Stimulated activated effector memory CD8-positive, alpha-beta T cell treated with anti-CD3 and anti-CD28 coated beads, Interleukin-12 subunit alpha, Interleukin-12 subunit beta, amount 100 ng/mL, for 72 hours (primary cell): ENCODE measurements at regions not wholly inside any gene's neighbourhood (a gene's known extent, or its start where the extent isn't known, plus 50 kb on each side); places are given as distances from the start of the nearest gene placed in this dataset.
"Not testable (repeated sequence)": the region's sequence is repeated elsewhere in the genome, so short reads cannot be mapped to it uniquely, and the experiment has no call there.

Experiments
- ATAC-seq: fragments of 150-1000 bp; cut with Tn5 transposase; 2 replicates; pipeline ENCODE4 v1.10.0; 2021
- DNase-seq, 2 donors: peaks; one replicate each; pipeline ENCODE4 v3.0.0; 2021 to 2022; ENCODE audit warnings: low spot score in 2 of 2
- H3K27ac Mint-ChIP-seq: one replicate; pipeline ENCODE4 v1.8.0; 2022; ENCODE audit warnings: mild to moderate bottlenecking, mixed read lengths
- H3K36me3 Mint-ChIP-seq: one replicate; pipeline ENCODE4 v1.8.0; 2022; ENCODE audit warnings: mild to moderate bottlenecking, mixed read lengths
- H3K4me1 Mint-ChIP-seq: one replicate; pipeline ENCODE4 v1.8.0; 2022; ENCODE audit warnings: mixed read lengths
- H3K4me3 Mint-ChIP-seq: one replicate; pipeline ENCODE4 v1.8.0; 2022; ENCODE audit warnings: mild to moderate bottlenecking, mixed read lengths
- H3K9me3 Mint-ChIP-seq: one replicate; pipeline ENCODE4 v1.8.0; 2022; ENCODE audit warnings: mixed read lengths

DNA sequence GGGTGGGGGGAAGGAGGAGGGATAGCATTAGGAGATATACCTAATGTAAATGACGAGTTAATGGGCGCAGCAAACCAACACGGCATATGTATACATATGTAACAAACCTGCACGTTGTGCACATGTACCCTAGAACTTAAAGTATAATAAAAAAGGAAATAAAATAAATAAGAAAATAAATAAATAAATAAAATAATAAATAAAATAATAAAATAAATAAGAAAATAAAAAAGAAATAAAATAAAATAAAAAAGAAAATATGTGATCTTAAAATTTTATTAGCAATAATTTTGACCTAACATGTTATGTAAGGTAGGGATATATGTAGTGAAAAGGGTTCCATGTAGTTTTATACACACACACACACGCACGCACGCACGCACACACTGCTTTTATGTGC, 195.5 kb upstream of the PLPPR1 start:
- not testable (repeated sequence) for H3K4me1 Mint-ChIP-seq

GRCh38 chr9:100838857-100839256, 189.7 kb upstream of the PLPPR1 start:
- Mint-ChIP-seq H3K36me3 (no peaks in the 10 kb centered on the region), H3K9me3 (no peaks in the 10 kb centered on the region), H3K4me1 (no peaks in the 10 kb centered on the region), H3K4me3 (no peak overlapping the region), H3K27ac (no peak overlapping the region)
- DNase-seq = no peak
- ATAC-seq = no peak

More for the DNA sequence above, 195.5 kb upstream of the PLPPR1 start:
- not testable (repeated sequence) for H3K4me3 Mint-ChIP-seq, ATAC-seq, H3K27ac Mint-ChIP-seq, DNase-seq, H3K36me3 Mint-ChIP-seq, H3K9me3 Mint-ChIP-seq

DNA sequence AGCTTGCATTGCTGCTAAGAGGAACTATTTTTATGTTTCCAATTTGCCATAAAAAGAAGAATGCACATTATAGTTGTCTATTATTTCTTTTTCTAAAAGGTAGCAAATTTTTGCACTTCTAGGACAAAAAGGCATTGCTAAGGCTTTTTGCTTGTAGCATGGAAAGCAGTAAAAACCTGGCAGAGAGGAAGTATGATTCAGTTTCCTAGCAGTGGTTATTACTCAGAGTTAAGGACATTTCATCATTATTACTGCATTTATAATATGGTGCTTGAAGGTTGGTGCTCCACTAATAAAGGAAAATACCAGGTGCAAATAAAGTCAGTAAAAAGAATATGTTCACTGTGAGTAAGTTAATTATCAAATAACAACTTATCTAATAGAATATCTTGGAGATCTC, 179.8 kb upstream of the PLPPR1 start:
- Mint-ChIP-seq H3K4me1 (no peaks in the 10 kb centered on the region), H3K36me3 (no peaks in the 10 kb centered on the region), H3K9me3 (peaks cover 4% of the 10 kb centered on the region), H3K27ac (no peak overlapping the region), H3K4me3 (no peak overlapping the region)
- DNase-seq (no peak), ATAC-seq (no peak)

GRCh38 chr9:100852088-100852487, 176.4 kb upstream of the PLPPR1 start:
- Mint-ChIP-seq H3K4me1 (no peaks in the 10 kb centered on the region), H3K9me3 (peaks cover 9% of the 10 kb centered on the region), H3K4me3 (no peak overlapping the region), H3K36me3 (no peaks in the 10 kb centered on the region), H3K27ac (no peak overlapping the region)
- no peak for ATAC-seq
- DNase-seq = no peak

GRCh38 chr9:100856238-100856637, 172.3 kb upstream of the PLPPR1 start:
- H3K4me1 Mint-ChIP-seq = no peaks in the 10 kb centered on the region
- ATAC-seq = no peak
- H3K9me3 Mint-ChIP-seq = peaks cover 5% of the 10 kb centered on the region
- H3K4me3 Mint-ChIP-seq = no peak overlapping the region
- no peak for DNase-seq
- H3K27ac Mint-ChIP-seq = no peak overlapping the region
- H3K36me3 Mint-ChIP-seq = no peaks in the 10 kb centered on the region

- Mint-ChIP-seq H3K36me3 (no peaks in the 10 kb centered on the region), H3K9me3 (peaks cover 7% of the 10 kb centered on the region), H3K4me3 (no peak overlapping the region), H3K4me1 (no peaks in the 10 kb centered on the region), H3K27ac (no peak overlapping the region)
- ATAC-seq (no peak), DNase-seq (no peak)
Observed at GRCh38 chr9:100865111-100865510, 163.4 kb upstream of the PLPPR1 start.

DNA sequence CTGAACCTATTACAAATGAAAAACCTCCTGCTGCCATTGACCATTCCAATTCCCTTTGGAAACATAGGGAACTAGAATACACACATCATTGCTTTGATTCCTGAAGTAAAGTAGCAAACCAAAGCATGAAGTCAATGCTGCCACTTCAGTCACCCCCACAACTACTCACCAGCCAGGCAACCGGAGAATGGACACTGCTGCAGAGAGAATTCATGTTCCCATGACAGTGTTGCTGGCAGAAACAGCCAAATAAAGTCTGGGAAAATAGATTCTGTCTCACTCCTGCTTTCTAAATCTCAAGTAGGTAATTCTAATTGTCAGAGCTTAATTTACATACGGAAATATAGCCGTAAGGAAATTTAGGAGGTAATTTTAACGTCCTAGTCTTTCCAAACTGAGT, 162.9 kb upstream of the PLPPR1 start:
- peaks cover 7% of the 10 kb centered on the region for H3K9me3 Mint-ChIP-seq

DNA sequence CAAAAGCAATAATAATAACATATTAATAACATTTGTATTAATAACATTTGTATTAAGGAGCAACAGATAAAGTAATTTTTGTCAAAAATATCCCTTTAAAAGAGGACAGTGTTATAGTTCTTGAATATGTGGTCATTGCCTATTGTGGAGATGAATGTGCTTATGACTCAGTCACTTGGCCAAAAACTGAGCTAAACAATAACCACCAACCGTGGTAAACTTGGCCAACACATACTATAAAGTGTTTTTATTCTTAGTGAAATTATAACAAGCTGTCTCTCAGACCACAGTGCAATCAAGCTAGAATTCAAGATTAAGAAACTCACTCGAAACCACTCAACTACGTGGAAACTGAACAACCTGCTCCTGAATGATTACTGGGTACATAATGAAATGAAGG, 159.2 kb upstream of the PLPPR1 start:
- DNase-seq (no peak), ATAC-seq (no peak)
- Mint-ChIP-seq H3K27ac (no peak overlapping the region), H3K4me1 (no peaks in the 10 kb centered on the region), H3K9me3 (peaks cover 6% of the 10 kb centered on the region), H3K36me3 (no peaks in the 10 kb centered on the region), H3K4me3 (no peak overlapping the region)

More for the DNA sequence above, 162.9 kb upstream of the PLPPR1 start:
- Mint-ChIP-seq H3K27ac (no peak overlapping the region), H3K4me3 (no peak overlapping the region), H3K4me1 (no peaks in the 10 kb centered on the region), H3K36me3 (no peaks in the 10 kb centered on the region)
- DNase-seq (no peak), ATAC-seq (no peak)

GRCh38 chr9:100879884-100880283, 148.6 kb upstream of the PLPPR1 start:
- Mint-ChIP-seq H3K36me3 (no peaks in the 10 kb centered on the region), H3K4me3 (no peak overlapping the region), H3K27ac (no peak overlapping the region), H3K9me3 (no peaks in the 10 kb centered on the region), H3K4me1 (no peaks in the 10 kb centered on the region)
- ATAC-seq = no peak
- DNase-seq = no peak

GRCh38 chr9:100880284-100880683, 148.2 kb upstream of the PLPPR1 start:
- no peak for ATAC-seq
- no peak for DNase-seq
- Mint-ChIP-seq H3K9me3 (no peaks in the 10 kb centered on the region), H3K4me1 (no peaks in the 10 kb centered on the region), H3K36me3 (no peaks in the 10 kb centered on the region), H3K4me3 (no peak overlapping the region), H3K27ac (no peak overlapping the region)

- no peaks in the 10 kb centered on the region for H3K9me3 Mint-ChIP-seq
- DNase-seq = no peak
- H3K36me3 Mint-ChIP-seq = no peaks in the 10 kb centered on the region
- no peaks in the 10 kb centered on the region for H3K4me1 Mint-ChIP-seq
- H3K27ac Mint-ChIP-seq = no peak overlapping the region
- no peak overlapping the region for H3K4me3 Mint-ChIP-seq
- ATAC-seq = no peak
Observed at GRCh38 chr9:100884518-100884917, 144.0 kb upstream of the PLPPR1 start.

GRCh38 chr9:100890321-100890720, 138.2 kb upstream of the PLPPR1 start:
- no peak overlapping the region for H3K27ac Mint-ChIP-seq

DNA sequence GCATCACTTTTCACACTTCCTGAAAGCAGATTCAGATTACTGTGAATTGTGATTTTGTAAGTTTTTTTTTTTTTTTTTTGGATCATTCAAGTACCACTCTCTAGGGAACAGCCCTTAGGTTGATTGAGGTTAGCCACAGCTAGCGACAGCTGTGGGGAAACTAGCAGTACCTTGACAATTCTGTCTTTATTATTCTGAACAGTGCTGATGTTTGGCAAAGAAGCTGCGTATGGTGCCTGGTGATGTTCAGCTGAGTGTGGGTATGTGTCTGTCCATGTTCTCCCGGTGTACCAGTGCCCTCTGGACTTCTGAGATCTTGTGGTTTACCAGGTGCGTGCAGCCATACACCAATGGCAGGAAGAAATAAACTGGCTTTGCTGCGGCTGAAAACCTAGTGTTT, 117.3 kb upstream of the PLPPR1 start:
- ATAC-seq (no peak), DNase-seq (no peak)
- Mint-ChIP-seq H3K4me3 (no peak overlapping the region), H3K36me3 (no peaks in the 10 kb centered on the region), H3K4me1 (no peaks in the 10 kb centered on the region), H3K27ac (no peak overlapping the region), H3K9me3 (peaks cover 4% of the 10 kb centered on the region)

More at GRCh38 chr9:100890321-100890720, 138.2 kb upstream of the PLPPR1 start:
- no peak for DNase-seq
- Mint-ChIP-seq H3K9me3 (no peaks in the 10 kb centered on the region), H3K4me3 (no peak overlapping the region), H3K36me3 (no peaks in the 10 kb centered on the region), H3K4me1 (no peaks in the 10 kb centered on the region)
- no peak for ATAC-seq

- Mint-ChIP-seq H3K4me1 (no peaks in the 10 kb centered on the region), H3K9me3 (peaks cover 4% of the 10 kb centered on the region), H3K36me3 (no peaks in the 10 kb centered on the region), H3K27ac (no peak overlapping the region), H3K4me3 (no peak overlapping the region)
- DNase-seq = no peak
- no peak for ATAC-seq
Observed at GRCh38 chr9:100913257-100913656, 115.3 kb upstream of the PLPPR1 start.

GRCh38 chr9:100914266-100914665, 114.3 kb upstream of the PLPPR1 start:
- ATAC-seq = no peak

GRCh38 chr9:100919506-100919905, 109.0 kb upstream of the PLPPR1 start:
- no peak overlapping the region for H3K4me3 Mint-ChIP-seq
- no peak overlapping the region for H3K27ac Mint-ChIP-seq
- no peaks in the 10 kb centered on the region for H3K4me1 Mint-ChIP-seq
- DNase-seq = no peak
- no peaks in the 10 kb centered on the region for H3K36me3 Mint-ChIP-seq
- H3K9me3 Mint-ChIP-seq = peaks cover 6% of the 10 kb centered on the region
- no peak for ATAC-seq

More at GRCh38 chr9:100914266-100914665, 114.3 kb upstream of the PLPPR1 start:
- Mint-ChIP-seq H3K9me3 (peaks cover 8% of the 10 kb centered on the region), H3K4me1 (no peaks in the 10 kb centered on the region), H3K4me3 (no peak overlapping the region), H3K36me3 (no peaks in the 10 kb centered on the region), H3K27ac (no peak overlapping the region)
- DNase-seq = no peak

GRCh38 chr9:100926366-100926765, 102.2 kb upstream of the PLPPR1 start:
- ATAC-seq (no peak), DNase-seq (no peak)
- H3K4me1 Mint-ChIP-seq = no peaks in the 10 kb centered on the region
- no peak overlapping the region for H3K27ac Mint-ChIP-seq
- H3K4me3 Mint-ChIP-seq = no peak overlapping the region
- peaks cover 5% of the 10 kb centered on the region for H3K9me3 Mint-ChIP-seq
- H3K36me3 Mint-ChIP-seq = no peaks in the 10 kb centered on the region
